HL-60 (cell line): ENCODE measurements at regions not wholly inside any gene's neighbourhood (a gene's known extent, or its start where the extent isn't known, plus 50 kb on each side); places are given as distances from the start of the nearest gene placed in this dataset.

Experiments used
- TF ChIP-seq, protein P1 (sequence below): IDR thresholded peaks from 2 replicates; pipeline ENCODE4 v1.6.1; 2012; ENCODE audit warnings: low read depth; ENCODE audit not compliant: insufficient replicate concordance
- TF ChIP-seq, protein P2 (sequence below): IDR thresholded peaks from one replicate; pipeline ENCODE4 v1.5.1; 2011; ENCODE audit warnings: low read length, control low read depth, inconsistent platforms; ENCODE audit not compliant: insufficient read depth

DNA sequence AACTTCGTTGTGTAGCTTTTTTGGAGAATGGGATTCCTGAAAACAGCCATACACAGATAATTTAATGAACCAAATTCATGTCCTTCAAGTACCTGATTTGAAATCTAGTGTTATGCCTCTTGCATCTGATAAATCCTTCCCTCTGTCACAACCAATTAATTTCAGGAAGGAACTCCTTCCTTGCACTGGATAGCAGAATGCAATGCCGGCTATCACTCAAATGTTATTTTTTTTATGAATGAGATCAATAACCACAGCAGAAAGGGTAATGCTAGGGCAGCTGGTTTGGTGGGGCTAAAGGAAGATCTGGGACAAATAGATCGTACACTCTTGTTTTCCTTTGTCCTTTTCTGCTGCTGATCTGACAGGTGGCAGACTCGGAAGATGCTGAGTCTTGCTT lies 899.5 kb upstream of the GYPC start:
- TF ChIP-seq, protein P1, sequence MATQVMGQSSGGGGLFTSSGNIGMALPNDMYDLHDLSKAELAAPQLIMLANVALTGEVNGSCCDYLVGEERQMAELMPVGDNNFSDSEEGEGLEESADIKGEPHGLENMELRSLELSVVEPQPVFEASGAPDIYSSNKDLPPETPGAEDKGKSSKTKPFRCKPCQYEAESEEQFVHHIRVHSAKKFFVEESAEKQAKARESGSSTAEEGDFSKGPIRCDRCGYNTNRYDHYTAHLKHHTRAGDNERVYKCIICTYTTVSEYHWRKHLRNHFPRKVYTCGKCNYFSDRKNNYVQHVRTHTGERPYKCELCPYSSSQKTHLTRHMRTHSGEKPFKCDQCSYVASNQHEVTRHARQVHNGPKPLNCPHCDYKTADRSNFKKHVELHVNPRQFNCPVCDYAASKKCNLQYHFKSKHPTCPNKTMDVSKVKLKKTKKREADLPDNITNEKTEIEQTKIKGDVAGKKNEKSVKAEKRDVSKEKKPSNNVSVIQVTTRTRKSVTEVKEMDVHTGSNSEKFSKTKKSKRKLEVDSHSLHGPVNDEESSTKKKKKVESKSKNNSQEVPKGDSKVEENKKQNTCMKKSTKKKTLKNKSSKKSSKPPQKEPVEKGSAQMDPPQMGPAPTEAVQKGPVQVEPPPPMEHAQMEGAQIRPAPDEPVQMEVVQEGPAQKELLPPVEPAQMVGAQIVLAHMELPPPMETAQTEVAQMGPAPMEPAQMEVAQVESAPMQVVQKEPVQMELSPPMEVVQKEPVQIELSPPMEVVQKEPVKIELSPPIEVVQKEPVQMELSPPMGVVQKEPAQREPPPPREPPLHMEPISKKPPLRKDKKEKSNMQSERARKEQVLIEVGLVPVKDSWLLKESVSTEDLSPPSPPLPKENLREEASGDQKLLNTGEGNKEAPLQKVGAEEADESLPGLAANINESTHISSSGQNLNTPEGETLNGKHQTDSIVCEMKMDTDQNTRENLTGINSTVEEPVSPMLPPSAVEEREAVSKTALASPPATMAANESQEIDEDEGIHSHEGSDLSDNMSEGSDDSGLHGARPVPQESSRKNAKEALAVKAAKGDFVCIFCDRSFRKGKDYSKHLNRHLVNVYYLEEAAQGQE = no peak
- TF ChIP-seq, protein P2, sequence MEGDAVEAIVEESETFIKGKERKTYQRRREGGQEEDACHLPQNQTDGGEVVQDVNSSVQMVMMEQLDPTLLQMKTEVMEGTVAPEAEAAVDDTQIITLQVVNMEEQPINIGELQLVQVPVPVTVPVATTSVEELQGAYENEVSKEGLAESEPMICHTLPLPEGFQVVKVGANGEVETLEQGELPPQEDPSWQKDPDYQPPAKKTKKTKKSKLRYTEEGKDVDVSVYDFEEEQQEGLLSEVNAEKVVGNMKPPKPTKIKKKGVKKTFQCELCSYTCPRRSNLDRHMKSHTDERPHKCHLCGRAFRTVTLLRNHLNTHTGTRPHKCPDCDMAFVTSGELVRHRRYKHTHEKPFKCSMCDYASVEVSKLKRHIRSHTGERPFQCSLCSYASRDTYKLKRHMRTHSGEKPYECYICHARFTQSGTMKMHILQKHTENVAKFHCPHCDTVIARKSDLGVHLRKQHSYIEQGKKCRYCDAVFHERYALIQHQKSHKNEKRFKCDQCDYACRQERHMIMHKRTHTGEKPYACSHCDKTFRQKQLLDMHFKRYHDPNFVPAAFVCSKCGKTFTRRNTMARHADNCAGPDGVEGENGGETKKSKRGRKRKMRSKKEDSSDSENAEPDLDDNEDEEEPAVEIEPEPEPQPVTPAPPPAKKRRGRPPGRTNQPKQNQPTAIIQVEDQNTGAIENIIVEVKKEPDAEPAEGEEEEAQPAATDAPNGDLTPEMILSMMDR = no peak
